ENCODE measurements at regions not wholly inside any gene's neighbourhood (a gene's known extent, or its start where the extent isn't known, plus 50 kb on each side); places are given as distances from the start of the nearest gene placed in this dataset.

DNA sequence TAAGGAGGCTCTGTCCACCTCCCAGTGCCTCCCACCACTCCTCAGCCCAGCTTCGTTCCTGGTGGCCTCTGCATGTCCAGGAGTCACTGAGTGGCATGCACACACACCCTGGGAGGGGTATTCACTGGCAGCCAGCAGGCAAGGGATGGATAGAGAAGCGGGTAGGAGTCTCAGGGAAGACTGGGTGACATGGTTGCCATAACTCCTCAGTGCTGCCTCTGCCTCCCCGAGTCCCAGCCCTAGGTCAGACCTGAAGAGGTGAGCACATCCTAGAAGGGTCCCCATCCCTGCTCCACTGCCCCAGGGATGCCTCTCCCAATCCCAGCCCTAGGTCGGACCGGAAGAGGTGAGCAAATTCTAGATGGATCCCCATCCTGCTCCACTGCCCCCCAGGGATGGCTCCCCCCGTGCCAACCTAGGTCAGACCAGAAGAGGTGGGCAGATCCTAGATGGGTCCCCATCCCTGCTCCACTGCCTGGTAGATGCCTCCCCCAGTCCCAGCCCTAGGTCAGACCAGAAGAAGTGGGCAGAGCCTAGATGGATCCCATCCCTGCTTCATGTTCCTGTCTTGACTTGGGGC is 197.0 kb downstream of the IRF8 start:
- intact Hi-C loops (cut with micrococcal nuclease; ENCODE audit: unreplicated experiment) = no loop called here
- CTCF ChIA-PET = no interaction called here
- BruUV-seq (replicated peaks) = no TSS peak

DNA sequence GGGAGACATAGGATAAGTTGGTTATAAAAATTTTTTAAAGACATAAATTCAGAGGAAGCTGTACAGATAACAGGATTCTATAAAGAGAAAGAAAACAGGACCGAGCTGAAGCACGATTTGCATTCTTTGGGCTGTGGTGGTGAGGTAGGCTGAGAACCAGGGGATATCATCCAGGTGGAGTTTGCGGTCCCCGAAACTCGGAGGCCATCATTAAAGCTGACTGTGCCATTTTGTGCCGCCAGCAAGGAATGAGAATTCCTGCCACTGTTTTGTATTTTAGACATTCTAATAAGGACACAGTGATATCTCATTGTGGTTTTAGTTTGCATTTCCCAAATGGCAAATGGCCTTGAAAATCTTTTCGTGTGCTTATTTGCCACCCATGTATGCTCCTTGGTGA is 197.9 kb downstream of the IRF8 start:
- H3K36me3 ChIP-seq (ENCODE audit: low read depth) = no peaks in the 10 kb centered on the region
- H3K27ac ChIP-seq = no peak overlapping the region
- TF ChIP-seq, protein P1, sequence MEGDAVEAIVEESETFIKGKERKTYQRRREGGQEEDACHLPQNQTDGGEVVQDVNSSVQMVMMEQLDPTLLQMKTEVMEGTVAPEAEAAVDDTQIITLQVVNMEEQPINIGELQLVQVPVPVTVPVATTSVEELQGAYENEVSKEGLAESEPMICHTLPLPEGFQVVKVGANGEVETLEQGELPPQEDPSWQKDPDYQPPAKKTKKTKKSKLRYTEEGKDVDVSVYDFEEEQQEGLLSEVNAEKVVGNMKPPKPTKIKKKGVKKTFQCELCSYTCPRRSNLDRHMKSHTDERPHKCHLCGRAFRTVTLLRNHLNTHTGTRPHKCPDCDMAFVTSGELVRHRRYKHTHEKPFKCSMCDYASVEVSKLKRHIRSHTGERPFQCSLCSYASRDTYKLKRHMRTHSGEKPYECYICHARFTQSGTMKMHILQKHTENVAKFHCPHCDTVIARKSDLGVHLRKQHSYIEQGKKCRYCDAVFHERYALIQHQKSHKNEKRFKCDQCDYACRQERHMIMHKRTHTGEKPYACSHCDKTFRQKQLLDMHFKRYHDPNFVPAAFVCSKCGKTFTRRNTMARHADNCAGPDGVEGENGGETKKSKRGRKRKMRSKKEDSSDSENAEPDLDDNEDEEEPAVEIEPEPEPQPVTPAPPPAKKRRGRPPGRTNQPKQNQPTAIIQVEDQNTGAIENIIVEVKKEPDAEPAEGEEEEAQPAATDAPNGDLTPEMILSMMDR (conservative IDR thresholded peaks at IDR 0.05) = no peak
- TF ChIP-seq EZH2 (IDR thresholded peaks at IDR 0.05; ENCODE audit: low read depth) = no peak
- ChIA-PET CTCF (no interaction called here), POLR2A (ENCODE audit: unreplicated experiment) (no interaction called here)
- no peaks in the 10 kb centered on the region for H4K20me1 ChIP-seq (ENCODE audit: insufficient read depth)
- BruUV-seq (replicated peaks) = no TSS peak
- no peaks in the 10 kb centered on the region for H3K9me2 ChIP-seq (ENCODE audit: insufficient read depth)
- no peaks in the 10 kb centered on the region for H3K4me1 ChIP-seq (replicated peaks; ENCODE audit: insufficient read depth)
- no peaks in the 10 kb centered on the region for H3K9me3 ChIP-seq (ENCODE audit: insufficient read depth, low read depth)
- no peaks in the 10 kb centered on the region for H3K79me2 ChIP-seq (ENCODE audit: low read depth)
- no peak for DNase-seq
- no peak overlapping the region for H2AFZ ChIP-seq
- H3K27me3 ChIP-seq (ENCODE audit: insufficient read depth, low read depth) = peaks cover 73% of the 10 kb centered on the region
- H3F3A ChIP-seq (ENCODE audit: insufficient read depth, low read depth) = no peaks in the 10 kb centered on the region
- intact Hi-C loops (cut with micrococcal nuclease; ENCODE audit: unreplicated experiment) = no loop called here
- H3K4me2 ChIP-seq = no peak overlapping the region
- H3K4me3 ChIP-seq = no peak overlapping the region

More for the DNA sequence above, 197.0 kb downstream of the IRF8 start:
- Histone ChIP-seq H2AFZ (no peak overlapping the region), H3K27me3 (ENCODE audit: insufficient read depth, low read depth) (peaks cover 77% of the 10 kb centered on the region), H3K9me2 (ENCODE audit: insufficient read depth) (no peaks in the 10 kb centered on the region), H3K79me2 (ENCODE audit: low read depth) (no peaks in the 10 kb centered on the region), H3K4me1 (replicated peaks; ENCODE audit: insufficient read depth) (no peaks in the 10 kb centered on the region), H3K4me2 (no peak overlapping the region), H3K9me3 (ENCODE audit: insufficient read depth, low read depth) (no peaks in the 10 kb centered on the region), H3F3A (ENCODE audit: insufficient read depth, low read depth) (no peaks in the 10 kb centered on the region), H3K27ac (no peak overlapping the region), H3K4me3 (no peak overlapping the region), H3K36me3 (ENCODE audit: low read depth) (no peaks in the 10 kb centered on the region), H4K20me1 (ENCODE audit: insufficient read depth) (no peaks in the 10 kb centered on the region)
- POLR2A ChIA-PET (ENCODE audit: unreplicated experiment) = no interaction called here
- DNase-seq = no peak
- no peak for TF ChIP-seq EZH2 (IDR thresholded peaks at IDR 0.05; ENCODE audit: low read depth)
- TF ChIP-seq, protein P1 (conservative IDR thresholded peaks at IDR 0.05) = no peak

GRCh38 chr16:86099326-86099725 is 200.4 kb downstream of the IRF8 start:
- H3K4me3 ChIP-seq = no peak overlapping the region
- H3F3A ChIP-seq (ENCODE audit: insufficient read depth, low read depth) = no peaks in the 10 kb centered on the region
- no peaks in the 10 kb centered on the region for H3K9me2 ChIP-seq (ENCODE audit: insufficient read depth)
- no peak overlapping the region for H3K27ac ChIP-seq
- CTCF ChIA-PET = no interaction called here
- no peak overlapping the region for H3K4me2 ChIP-seq
- intact Hi-C loops (cut with micrococcal nuclease; ENCODE audit: unreplicated experiment) = no loop called here
- H4K20me1 ChIP-seq (ENCODE audit: insufficient read depth) = no peaks in the 10 kb centered on the region
- no peaks in the 10 kb centered on the region for H3K9me3 ChIP-seq (ENCODE audit: insufficient read depth, low read depth)
- peaks cover 60% of the 10 kb centered on the region for H3K27me3 ChIP-seq (ENCODE audit: insufficient read depth, low read depth)
- BruUV-seq (replicated peaks) = no TSS peak
- TF ChIP-seq EZH2 (IDR thresholded peaks at IDR 0.05; ENCODE audit: low read depth) = no peak
- TF ChIP-seq, protein P1 (conservative IDR thresholded peaks at IDR 0.05) = no peak
- POLR2A ChIA-PET (ENCODE audit: unreplicated experiment) = no interaction called here
- H3K4me1 ChIP-seq (replicated peaks; ENCODE audit: insufficient read depth) = no peaks in the 10 kb centered on the region
- no peaks in the 10 kb centered on the region for H3K79me2 ChIP-seq (ENCODE audit: low read depth)
- no peaks in the 10 kb centered on the region for H3K36me3 ChIP-seq (ENCODE audit: low read depth)
- no peak overlapping the region for H2AFZ ChIP-seq
- no peak for DNase-seq

All from PC-9 (cell line).